BJ (cell line): ENCODE measurements at regions not wholly inside any gene's neighbourhood (a gene's known extent, or its start where the extent isn't known, plus 50 kb on each side); places are given as distances from the start of the nearest gene placed in this dataset.

Experiments used
- CTCF ChIA-PET: fragments of 350-600 bp; formaldehyde crosslinking; extraction: SDS; loops from one replicate; lab custom pipeline; 2021; ENCODE audit warnings: antibody characterized with exemption, inconsistent platforms; lab: Yijun Ruan, JAX
- POLR2A ChIA-PET: fragments of 300-600 bp; sonication (Branson Sonifier 250); formaldehyde crosslinking; extraction: SDS; loops from one replicate; lab custom pipeline; 2021; ENCODE audit warnings: antibody characterized with exemption; lab: Charles Lee
- DNase-seq: peaks from one replicate; pipeline ENCODE4 v3.0.0-alpha.2; 2011; ENCODE audit warnings: low read depth
- H3K27me3 ChIP-seq: 2 replicates; pipeline ENCODE4 v1.6.0; 2011; ENCODE audit warnings: low read length; ENCODE audit not compliant: control insufficient read depth, insufficient read depth
- H3K36me3 ChIP-seq: 2 replicates; pipeline ENCODE4 v1.5.1; 2011; ENCODE audit warnings: low read length; ENCODE audit not compliant: control insufficient read depth, insufficient read depth
- H3K4me3 ChIP-seq: 2 replicates; pipeline ENCODE4 v1.5.1; 2011; ENCODE audit warnings: low read depth, mild to moderate bottlenecking, control low read depth, low read length
- CTCF ChIP-seq: IDR thresholded peaks from 2 replicates; pipeline ENCODE4 v1.5.1; 2011; ENCODE audit warnings: low read depth, mild to moderate bottlenecking, control low read depth, inconsistent platforms, low read length, moderate library complexity; ENCODE audit not compliant: insufficient read depth

GRCh38 chr11:113587308-113587739 lies 112.1 kb upstream of the DRD2 start:
- CTCF ChIA-PET: interaction anchor here (1.1 kb wide), 1 partner anchor 141 kb away, joined by 3 read pairs; no protein-coding TSS in a partner anchor
- no peaks in the 10 kb centered on the region for H3K36me3 ChIP-seq
- POLR2A ChIA-PET: no interaction called here

GRCh38 chr11:113584371-113584770 lies 109.2 kb upstream of the DRD2 start:
- H3K27me3 ChIP-seq: no peaks in the 10 kb centered on the region
- DNase-seq: no peak
- no peak for TF ChIP-seq CTCF
- H3K4me3 ChIP-seq: no peak overlapping the region
- ChIA-PET POLR2A (no interaction called here), CTCF (no interaction called here)
- H3K36me3 ChIP-seq: no peaks in the 10 kb centered on the region

More at GRCh38 chr11:113587308-113587739, 112.1 kb upstream of the DRD2 start:
- Histone ChIP-seq H3K4me3 (no peak overlapping the region), H3K27me3 (peaks cover 2% of the 10 kb centered on the region; the same call in 1 of the 2 replicates)
- no peak for TF ChIP-seq CTCF
- DNase-seq: no peak

- DNase-seq: no peak
- CTCF ChIA-PET: no interaction called here
- H3K36me3 ChIP-seq: no peaks in the 10 kb centered on the region
- no peak overlapping the region for H3K4me3 ChIP-seq
- H3K27me3 ChIP-seq: peaks cover 2% of the 10 kb centered on the region; the same call in 1 of the 2 replicates
- no peak for TF ChIP-seq CTCF
- POLR2A ChIA-PET: no interaction called here
These were observed 106.5 kb upstream of the DRD2 start for GRCh38 chr11:113581713-113582112.

GRCh38 chr11:113579292-113579940 lies 104.2 kb upstream of the DRD2 start:
- DNase-seq: no peak
- H3K36me3 ChIP-seq: no peaks in the 10 kb centered on the region
- CTCF ChIA-PET: no interaction called here
- no peak overlapping the region for H3K4me3 ChIP-seq
- POLR2A ChIA-PET: no interaction called here
- peaks cover 2% of the 10 kb centered on the region; the same call in 1 of the 2 replicates for H3K27me3 ChIP-seq
- no peak for TF ChIP-seq CTCF

DNA sequence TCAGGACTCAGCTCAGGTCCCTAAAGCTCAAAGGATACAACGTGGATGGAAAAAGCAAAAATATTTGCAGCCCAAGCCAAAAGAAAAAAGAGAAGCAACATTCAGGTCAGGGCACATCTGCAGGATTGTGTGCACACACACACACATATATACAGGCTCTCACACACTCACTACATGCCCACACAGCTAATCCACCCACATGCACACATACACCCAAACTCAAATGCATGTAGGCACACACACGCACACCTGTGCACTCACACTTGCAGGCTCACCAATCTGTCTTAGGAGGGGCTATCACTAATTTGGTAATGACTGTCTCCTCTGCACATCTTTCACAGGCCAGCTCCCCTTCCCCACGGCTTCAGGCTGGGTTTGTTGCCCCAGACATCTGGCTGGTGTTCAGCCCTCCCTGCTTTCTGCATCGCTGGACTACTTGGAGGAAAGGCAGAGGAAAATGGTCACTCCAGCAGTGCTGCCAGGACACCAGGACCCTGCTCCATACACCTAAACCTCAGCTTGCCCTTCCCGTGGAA lies 103.6 kb upstream of the DRD2 start:
- CTCF ChIA-PET: interaction anchor here (1.2 kb wide), 1 partner anchor 45 kb away, joined by 3 read pairs; no protein-coding TSS in a partner anchor
- H3K36me3 ChIP-seq: no peaks in the 10 kb centered on the region
- POLR2A ChIA-PET: no interaction called here
- no peak overlapping the region for H3K4me3 ChIP-seq
- no peak for DNase-seq
- TF ChIP-seq CTCF: no peak
- H3K27me3 ChIP-seq: peaks cover 2% of the 10 kb centered on the region; the same call in 1 of the 2 replicates
